GM12864 (cell line): ENCODE measurements at regions not wholly inside any gene's neighbourhood (a gene's known extent, or its start where the extent isn't known, plus 50 kb on each side); places are given as distances from the start of the nearest gene placed in this dataset.
"Not testable (repeated sequence)": the region's sequence is repeated elsewhere in the genome, so short reads cannot be mapped to it uniquely, and the experiment has no call there.

Source experiments
- DNase-seq: peaks from one replicate; pipeline ENCODE4 v3.0.0-alpha.2; 2011; ENCODE audit warnings: low read depth
- H3K4me3 ChIP-seq: 2 replicates; pipeline ENCODE4 v1.5.1; 2011; ENCODE audit warnings: mild to moderate bottlenecking, low read depth, low read length, control low read depth
- CTCF ChIP-seq: IDR thresholded peaks from 2 replicates; pipeline ENCODE4 v1.5.1; 2011; ENCODE audit warnings: low read depth, mild to moderate bottlenecking, moderate library complexity, low read length, control low read depth, inconsistent platforms; ENCODE audit errors: missing control alignments

DNA sequence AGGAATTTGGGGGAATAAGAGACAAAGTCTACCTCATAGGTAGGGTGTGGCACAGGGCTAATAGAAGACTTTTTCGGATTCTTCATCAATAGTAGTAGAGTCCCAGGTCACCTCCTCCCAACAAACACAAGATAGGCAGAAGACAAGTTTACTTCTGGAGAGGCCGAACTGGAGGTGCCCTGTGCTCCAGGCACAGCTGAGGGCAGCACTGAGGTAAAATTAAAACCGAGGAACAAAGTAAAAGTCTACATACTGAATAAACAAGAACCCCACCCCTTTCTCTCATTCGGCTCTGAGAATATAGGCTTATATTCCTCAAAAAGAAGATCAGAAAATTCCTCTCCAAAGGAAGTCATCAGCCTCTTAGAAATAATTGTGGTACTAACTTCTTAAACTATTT lies 161.5 kb downstream of the SEC23A start:
- no peak for DNase-seq
- no peak overlapping the region for H3K4me3 ChIP-seq
- no peak for TF ChIP-seq CTCF

- H3K4me3 ChIP-seq, DNase-seq: not testable (repeated sequence)
These were observed 170.4 kb downstream of the SEC23A start for GRCh38 chr14:38932653-38933000.

DNA sequence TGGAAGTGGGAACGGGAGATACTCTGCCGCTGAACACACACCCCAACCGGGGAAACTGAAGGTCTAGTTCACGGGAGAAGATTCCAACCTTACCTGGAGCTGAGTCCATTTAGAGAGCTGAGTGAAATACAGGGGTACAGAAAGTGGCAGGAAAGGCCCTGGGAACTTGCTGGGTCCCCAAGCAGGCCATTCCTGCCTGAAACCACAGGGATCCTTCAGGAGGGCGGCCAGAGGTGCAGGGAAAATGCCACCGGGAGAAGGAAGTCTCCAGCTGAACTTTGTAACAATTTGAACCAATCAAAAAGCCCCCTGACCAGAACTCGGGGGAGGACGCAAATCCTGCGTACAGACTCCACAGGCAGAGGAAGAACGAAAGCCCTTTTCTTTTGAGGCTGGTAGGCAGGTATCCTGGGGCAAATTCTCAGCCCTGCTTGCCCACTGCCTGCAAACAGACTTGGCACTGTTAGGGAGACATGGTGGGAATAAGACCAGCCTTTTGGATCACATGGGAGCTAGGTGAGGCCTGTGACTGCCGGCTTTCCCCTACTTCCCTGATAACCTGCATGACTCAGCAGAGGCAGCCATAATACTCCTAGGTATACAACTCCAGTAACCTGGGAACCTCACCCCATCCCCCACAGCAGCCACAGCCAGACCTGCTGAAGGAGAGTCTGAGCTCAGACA lies 170.9 kb downstream of the SEC23A start:
- TF ChIP-seq CTCF, result no peak
- no peak for DNase-seq

GRCh38 chr14:38930898-38931297 lies 172.1 kb downstream of the SEC23A start:
- H3K4me3 ChIP-seq, result no peak overlapping the region
- TF ChIP-seq CTCF, result no peak
- DNase-seq, result no peak

More for the DNA sequence above, 170.9 kb downstream of the SEC23A start:
- H3K4me3 ChIP-seq, result no peak overlapping the region

GRCh38 chr14:38930022-38930421 lies 173.0 kb downstream of the SEC23A start:
- TF ChIP-seq CTCF, result no peak
- no peak overlapping the region for H3K4me3 ChIP-seq

GRCh38 chr14:38929416-38929815 lies 173.6 kb downstream of the SEC23A start:
- H3K4me3 ChIP-seq, result no peak overlapping the region
- no peak for DNase-seq
- no peak for TF ChIP-seq CTCF

More at GRCh38 chr14:38930022-38930421, 173.0 kb downstream of the SEC23A start:
- DNase-seq, result no peak

- DNase-seq, H3K4me3 ChIP-seq: not testable (repeated sequence)
These were observed 181.1 kb downstream of the SEC23A start for GRCh38 chr14:38921893-38922292.

DNA sequence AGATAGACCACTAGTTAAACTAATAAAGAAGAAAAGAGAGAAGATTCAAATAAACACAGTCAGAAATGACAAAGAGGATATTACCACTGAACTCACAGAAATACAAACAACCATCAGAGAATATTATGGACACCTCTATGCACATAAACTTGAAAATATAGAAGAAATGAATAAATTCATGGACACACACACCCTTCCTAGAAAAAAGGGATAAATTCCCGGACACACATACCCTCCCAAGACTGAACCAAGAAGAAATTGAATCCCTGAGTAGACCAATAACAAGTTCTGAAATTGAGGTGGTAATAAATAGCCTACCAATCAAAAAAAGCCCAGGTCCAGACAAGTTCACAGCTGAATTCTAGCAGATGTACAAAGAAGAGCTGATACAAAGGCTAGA lies 187.9 kb downstream of the SEC23A start:
- DNase-seq, result no peak
- H3K4me3 ChIP-seq, result no peak overlapping the region
- TF ChIP-seq CTCF, result no peak
